WTC11 (cell line): ENCODE measurements at regions not wholly inside any gene's neighbourhood (a gene's known extent, or its start where the extent isn't known, plus 50 kb on each side); places are given as distances from the start of the nearest gene placed in this dataset.

Experiments
- ATAC-seq: fragments of 200-7000 bp; cut with Tn5 transposase; 2 replicates; pipeline ENCODE4 v1.10.0; 2021; ENCODE audit warnings: mild to moderate bottlenecking, moderate library complexity
- CTCF ChIA-PET: fragments of 300-600 bp; sonication (Branson Sonifier 250); formaldehyde crosslinking; loops from one replicate; lab custom pipeline; 2021; ENCODE audit warnings: antibody characterized with exemption; lab: Charles Lee
- POLR2A ChIA-PET: fragments of 350-600 bp; sonication (Branson Sonifier 250); formaldehyde crosslinking; loops from one replicate; lab custom pipeline; 2021; ENCODE audit warnings: antibody characterized with exemption; lab: Charles Lee
- DNase-seq: peaks from one replicate; pipeline ENCODE4 v3.0.0; 2021; ENCODE audit warnings: low spot score
- H3K27ac Mint-ChIP-seq: 2 replicates; pipeline ENCODE4 v1.8.0; 2021; ENCODE audit warnings: mixed read lengths
- H3K27me3 Mint-ChIP-seq: 2 replicates; pipeline ENCODE4 v1.8.0; 2021; ENCODE audit warnings: low read depth, mild to moderate bottlenecking, moderate library complexity, mixed read lengths
- H3K36me3 Mint-ChIP-seq: 2 replicates; pipeline ENCODE4 v1.8.0; 2021; ENCODE audit warnings: mixed read lengths
- H3K4me1 Mint-ChIP-seq: 2 replicates; pipeline ENCODE4 v1.8.0; 2022; ENCODE audit warnings: mixed read lengths
- H3K4me3 Mint-ChIP-seq: 2 replicates; pipeline ENCODE4 v1.8.0; 2021; ENCODE audit warnings: mild to moderate bottlenecking, moderate library complexity, mixed read lengths
- H3K9me3 Mint-ChIP-seq: 2 replicates; pipeline ENCODE4 v1.8.0; 2021; ENCODE audit warnings: mixed read lengths
- FOXP1 ChIP-seq: sonication (generic); formaldehyde crosslinking; IDR thresholded peaks from 2 replicates; pipeline ENCODE4 v1.8.0; 2022; ENCODE audit warnings: missing genetic modification reagents, mild to moderate bottlenecking, moderate library complexity, borderline replicate concordance
- GABPB1 ChIP-seq: sonication (generic); formaldehyde crosslinking; IDR thresholded peaks from 2 replicates; pipeline ENCODE4 v1.8.1; 2023; ENCODE audit warnings: mild to moderate bottlenecking, missing genetic modification reagents
- NR1H2 ChIP-seq: sonication (generic); formaldehyde crosslinking; IDR thresholded peaks from 2 replicates; pipeline ENCODE4 v1.9.0; 2021; ENCODE audit warnings: mild to moderate bottlenecking, moderate library complexity, missing genetic modification reagents
- NR3C1 ChIP-seq: sonication (generic); formaldehyde crosslinking; conservative IDR thresholded peaks from 2 replicates; pipeline ENCODE4 v1.8.1; 2023; ENCODE audit warnings: low read depth, mild to moderate bottlenecking, missing genetic modification reagents
- TCF7 ChIP-seq: sonication (generic); formaldehyde crosslinking; IDR thresholded peaks from 2 replicates; pipeline ENCODE4 v1.8.0; 2022; ENCODE audit warnings: mild to moderate bottlenecking, low read depth, missing genetic modification reagents, moderate library complexity
- TEAD4 ChIP-seq: sonication (generic); formaldehyde crosslinking; IDR thresholded peaks from 2 replicates; pipeline ENCODE4 v1.8.0; 2022; ENCODE audit warnings: mild to moderate bottlenecking, missing genetic modification reagents
- ZNF416 ChIP-seq: fragments of 250-450 bp; sonication (Bioruptor Pico); IDR thresholded peaks from 2 replicates; pipeline ENCODE4 v1.9.0; 2021; ENCODE audit warnings: mild to moderate bottlenecking, inconsistent platforms
- TF ChIP-seq, protein P1 (sequence below): fragments of 250-450 bp; sonication (Bioruptor Pico); IDR thresholded peaks from 2 replicates; pipeline ENCODE4 v2.1.2; 2022; ENCODE audit warnings: mild to moderate bottlenecking, moderate library complexity
- TF ChIP-seq, protein P2 (sequence below): sonication (generic); formaldehyde crosslinking; IDR thresholded peaks from 2 replicates; pipeline ENCODE4 v1.8.1; 2023; ENCODE audit warnings: mild to moderate bottlenecking, missing genetic modification reagents, moderate library complexity
- TF ChIP-seq, protein P3 (sequence below): sonication (generic); formaldehyde crosslinking; IDR thresholded peaks from 2 replicates; pipeline ENCODE4 v1.8.1; 2023; ENCODE audit warnings: mild to moderate bottlenecking, missing genetic modification reagents
- TF ChIP-seq, protein P4 (sequence below): sonication (generic); formaldehyde crosslinking; IDR thresholded peaks from 2 replicates; pipeline ENCODE4 v1.8.0; 2022; ENCODE audit warnings: mild to moderate bottlenecking, missing genetic modification reagents
- TF ChIP-seq, protein P5 (sequence below): sonication (generic); formaldehyde crosslinking; IDR thresholded peaks from 2 replicates; pipeline ENCODE4 v1.8.0; 2023; ENCODE audit warnings: missing genetic modification reagents, mild to moderate bottlenecking, borderline replicate concordance
- TF ChIP-seq, protein P6 (sequence below): fragments of 250-450 bp; sonication (Bioruptor Pico); IDR thresholded peaks from 2 replicates; pipeline ENCODE4 v1.8.0; 2021; ENCODE audit warnings: mild to moderate bottlenecking
- TF ChIP-seq, protein P7 (sequence below): fragments of 250-450 bp; sonication (Bioruptor Pico); IDR thresholded peaks from 2 replicates; pipeline ENCODE4 v1.9.0; 2021; ENCODE audit warnings: mild to moderate bottlenecking

DNA sequence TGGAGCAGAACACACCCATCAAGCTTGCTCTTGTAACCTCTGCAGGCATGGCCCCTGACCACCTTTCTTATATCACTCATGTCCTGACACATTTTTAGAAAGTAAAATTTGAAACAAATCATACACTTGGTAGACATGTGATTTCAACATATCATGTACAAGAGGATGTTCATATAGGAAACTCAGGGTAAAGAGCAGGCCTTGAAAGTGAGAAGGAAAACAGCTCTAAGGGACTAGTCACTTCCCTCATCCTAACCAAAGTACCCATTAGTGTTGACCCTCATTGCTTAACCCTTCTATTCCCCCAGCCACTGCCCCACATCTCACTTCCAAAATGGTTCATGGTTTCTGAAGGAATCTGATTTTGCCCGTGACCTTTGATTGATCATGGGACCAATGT, 492.4 kb upstream of the KLF4 start (continued):
- TF ChIP-seq, protein P1, sequence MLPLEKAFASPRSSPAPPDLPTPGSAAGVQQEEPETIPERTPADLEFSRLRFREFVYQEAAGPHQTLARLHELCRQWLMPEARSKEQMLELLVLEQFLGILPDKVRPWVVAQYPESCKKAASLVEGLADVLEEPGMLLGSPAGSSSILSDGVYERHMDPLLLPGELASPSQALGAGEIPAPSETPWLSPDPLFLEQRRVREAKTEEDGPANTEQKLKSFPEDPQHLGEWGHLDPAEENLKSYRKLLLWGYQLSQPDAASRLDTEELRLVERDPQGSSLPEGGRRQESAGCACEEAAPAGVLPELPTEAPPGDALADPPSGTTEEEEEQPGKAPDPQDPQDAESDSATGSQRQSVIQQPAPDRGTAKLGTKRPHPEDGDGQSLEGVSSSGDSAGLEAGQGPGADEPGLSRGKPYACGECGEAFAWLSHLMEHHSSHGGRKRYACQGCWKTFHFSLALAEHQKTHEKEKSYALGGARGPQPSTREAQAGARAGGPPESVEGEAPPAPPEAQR (CRISPR knock-in tag), result no peak
- TF ChIP-seq, protein P2, sequence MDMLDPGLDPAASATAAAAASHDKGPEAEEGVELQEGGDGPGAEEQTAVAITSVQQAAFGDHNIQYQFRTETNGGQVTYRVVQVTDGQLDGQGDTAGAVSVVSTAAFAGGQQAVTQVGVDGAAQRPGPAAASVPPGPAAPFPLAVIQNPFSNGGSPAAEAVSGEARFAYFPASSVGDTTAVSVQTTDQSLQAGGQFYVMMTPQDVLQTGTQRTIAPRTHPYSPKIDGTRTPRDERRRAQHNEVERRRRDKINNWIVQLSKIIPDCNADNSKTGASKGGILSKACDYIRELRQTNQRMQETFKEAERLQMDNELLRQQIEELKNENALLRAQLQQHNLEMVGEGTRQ (CRISPR knock-in tag), result no peak

DNA sequence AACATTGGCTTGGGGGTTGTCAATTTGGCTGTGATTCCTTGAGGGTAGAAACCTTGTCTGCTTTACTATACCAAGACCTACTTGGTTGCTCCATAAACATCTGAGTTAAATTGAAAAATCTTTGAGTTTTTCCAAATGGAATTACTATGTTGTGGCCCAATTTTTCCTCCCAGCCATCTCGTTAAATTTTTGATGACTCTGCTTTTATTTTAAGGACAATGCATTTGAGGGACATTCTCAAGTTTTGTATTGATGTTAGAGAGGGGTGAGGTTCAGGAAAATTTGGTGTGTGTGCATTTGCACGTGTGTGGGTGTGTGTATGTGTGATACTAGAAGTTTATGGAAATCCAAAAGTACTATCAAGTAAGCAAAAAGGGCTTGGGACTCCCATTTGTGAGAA, 491.4 kb upstream of the KLF4 start:
- ATAC-seq, result no peak
- Mint-ChIP-seq H3K4me1 (peaks cover 14% of the 10 kb centered on the region), H3K36me3 (no peaks in the 10 kb centered on the region), H3K27me3 (no peaks in the 10 kb centered on the region), H3K27ac (no peak overlapping the region), H3K9me3 (no peaks in the 10 kb centered on the region), H3K4me3 (no peak overlapping the region)
- ChIA-PET CTCF (no interaction called here), POLR2A (no interaction called here)
- TF ChIP-seq, protein P3, sequence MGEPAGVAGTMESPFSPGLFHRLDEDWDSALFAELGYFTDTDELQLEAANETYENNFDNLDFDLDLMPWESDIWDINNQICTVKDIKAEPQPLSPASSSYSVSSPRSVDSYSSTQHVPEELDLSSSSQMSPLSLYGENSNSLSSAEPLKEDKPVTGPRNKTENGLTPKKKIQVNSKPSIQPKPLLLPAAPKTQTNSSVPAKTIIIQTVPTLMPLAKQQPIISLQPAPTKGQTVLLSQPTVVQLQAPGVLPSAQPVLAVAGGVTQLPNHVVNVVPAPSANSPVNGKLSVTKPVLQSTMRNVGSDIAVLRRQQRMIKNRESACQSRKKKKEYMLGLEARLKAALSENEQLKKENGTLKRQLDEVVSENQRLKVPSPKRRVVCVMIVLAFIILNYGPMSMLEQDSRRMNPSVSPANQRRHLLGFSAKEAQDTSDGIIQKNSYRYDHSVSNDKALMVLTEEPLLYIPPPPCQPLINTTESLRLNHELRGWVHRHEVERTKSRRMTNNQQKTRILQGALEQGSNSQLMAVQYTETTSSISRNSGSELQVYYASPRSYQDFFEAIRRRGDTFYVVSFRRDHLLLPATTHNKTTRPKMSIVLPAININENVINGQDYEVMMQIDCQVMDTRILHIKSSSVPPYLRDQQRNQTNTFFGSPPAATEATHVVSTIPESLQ (CRISPR knock-in tag), result no peak
- TF ChIP-seq TEAD4, result no peak
- TF ChIP-seq, protein P4, sequence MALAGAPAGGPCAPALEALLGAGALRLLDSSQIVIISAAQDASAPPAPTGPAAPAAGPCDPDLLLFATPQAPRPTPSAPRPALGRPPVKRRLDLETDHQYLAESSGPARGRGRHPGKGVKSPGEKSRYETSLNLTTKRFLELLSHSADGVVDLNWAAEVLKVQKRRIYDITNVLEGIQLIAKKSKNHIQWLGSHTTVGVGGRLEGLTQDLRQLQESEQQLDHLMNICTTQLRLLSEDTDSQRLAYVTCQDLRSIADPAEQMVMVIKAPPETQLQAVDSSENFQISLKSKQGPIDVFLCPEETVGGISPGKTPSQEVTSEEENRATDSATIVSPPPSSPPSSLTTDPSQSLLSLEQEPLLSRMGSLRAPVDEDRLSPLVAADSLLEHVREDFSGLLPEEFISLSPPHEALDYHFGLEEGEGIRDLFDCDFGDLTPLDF (CRISPR knock-in tag), result no peak
- TF ChIP-seq FOXP1 (CRISPR knock-in tag), result no peak
- TF ChIP-seq GABPB1 (CRISPR knock-in tag), result no peak
- TF ChIP-seq, protein P5, sequence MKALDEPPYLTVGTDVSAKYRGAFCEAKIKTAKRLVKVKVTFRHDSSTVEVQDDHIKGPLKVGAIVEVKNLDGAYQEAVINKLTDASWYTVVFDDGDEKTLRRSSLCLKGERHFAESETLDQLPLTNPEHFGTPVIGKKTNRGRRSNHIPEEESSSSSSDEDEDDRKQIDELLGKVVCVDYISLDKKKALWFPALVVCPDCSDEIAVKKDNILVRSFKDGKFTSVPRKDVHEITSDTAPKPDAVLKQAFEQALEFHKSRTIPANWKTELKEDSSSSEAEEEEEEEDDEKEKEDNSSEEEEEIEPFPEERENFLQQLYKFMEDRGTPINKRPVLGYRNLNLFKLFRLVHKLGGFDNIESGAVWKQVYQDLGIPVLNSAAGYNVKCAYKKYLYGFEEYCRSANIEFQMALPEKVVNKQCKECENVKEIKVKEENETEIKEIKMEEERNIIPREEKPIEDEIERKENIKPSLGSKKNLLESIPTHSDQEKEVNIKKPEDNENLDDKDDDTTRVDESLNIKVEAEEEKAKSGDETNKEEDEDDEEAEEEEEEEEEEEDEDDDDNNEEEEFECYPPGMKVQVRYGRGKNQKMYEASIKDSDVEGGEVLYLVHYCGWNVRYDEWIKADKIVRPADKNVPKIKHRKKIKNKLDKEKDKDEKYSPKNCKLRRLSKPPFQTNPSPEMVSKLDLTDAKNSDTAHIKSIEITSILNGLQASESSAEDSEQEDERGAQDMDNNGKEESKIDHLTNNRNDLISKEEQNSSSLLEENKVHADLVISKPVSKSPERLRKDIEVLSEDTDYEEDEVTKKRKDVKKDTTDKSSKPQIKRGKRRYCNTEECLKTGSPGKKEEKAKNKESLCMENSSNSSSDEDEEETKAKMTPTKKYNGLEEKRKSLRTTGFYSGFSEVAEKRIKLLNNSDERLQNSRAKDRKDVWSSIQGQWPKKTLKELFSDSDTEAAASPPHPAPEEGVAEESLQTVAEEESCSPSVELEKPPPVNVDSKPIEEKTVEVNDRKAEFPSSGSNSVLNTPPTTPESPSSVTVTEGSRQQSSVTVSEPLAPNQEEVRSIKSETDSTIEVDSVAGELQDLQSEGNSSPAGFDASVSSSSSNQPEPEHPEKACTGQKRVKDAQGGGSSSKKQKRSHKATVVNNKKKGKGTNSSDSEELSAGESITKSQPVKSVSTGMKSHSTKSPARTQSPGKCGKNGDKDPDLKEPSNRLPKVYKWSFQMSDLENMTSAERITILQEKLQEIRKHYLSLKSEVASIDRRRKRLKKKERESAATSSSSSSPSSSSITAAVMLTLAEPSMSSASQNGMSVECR (CRISPR knock-in tag), result no peak
- TF ChIP-seq TCF7 (CRISPR knock-in tag), result no peak
- TF ChIP-seq, protein P6, sequence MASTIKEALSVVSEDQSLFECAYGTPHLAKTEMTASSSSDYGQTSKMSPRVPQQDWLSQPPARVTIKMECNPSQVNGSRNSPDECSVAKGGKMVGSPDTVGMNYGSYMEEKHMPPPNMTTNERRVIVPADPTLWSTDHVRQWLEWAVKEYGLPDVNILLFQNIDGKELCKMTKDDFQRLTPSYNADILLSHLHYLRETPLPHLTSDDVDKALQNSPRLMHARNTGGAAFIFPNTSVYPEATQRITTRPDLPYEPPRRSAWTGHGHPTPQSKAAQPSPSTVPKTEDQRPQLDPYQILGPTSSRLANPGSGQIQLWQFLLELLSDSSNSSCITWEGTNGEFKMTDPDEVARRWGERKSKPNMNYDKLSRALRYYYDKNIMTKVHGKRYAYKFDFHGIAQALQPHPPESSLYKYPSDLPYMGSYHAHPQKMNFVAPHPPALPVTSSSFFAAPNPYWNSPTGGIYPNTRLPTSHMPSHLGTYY (CRISPR knock-in tag), result no peak
- TF ChIP-seq NR1H2 (CRISPR knock-in tag), result no peak
- no peak for TF ChIP-seq NR3C1
- TF ChIP-seq, protein P7, sequence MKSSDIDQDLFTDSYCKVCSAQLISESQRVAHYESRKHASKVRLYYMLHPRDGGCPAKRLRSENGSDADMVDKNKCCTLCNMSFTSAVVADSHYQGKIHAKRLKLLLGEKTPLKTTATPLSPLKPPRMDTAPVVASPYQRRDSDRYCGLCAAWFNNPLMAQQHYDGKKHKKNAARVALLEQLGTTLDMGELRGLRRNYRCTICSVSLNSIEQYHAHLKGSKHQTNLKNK (CRISPR knock-in tag), result no peak
- no peak for TF ChIP-seq ZNF416 (CRISPR knock-in tag)
- DNase-seq, result no peak
